ENCODE measurements at regions not wholly inside any gene's neighbourhood (a gene's known extent, or its start where the extent isn't known, plus 50 kb on each side); places are given as distances from the start of the nearest gene placed in this dataset.
"Not testable (repeated sequence)": the region's sequence is repeated elsewhere in the genome, so short reads cannot be mapped to it uniquely, and the experiment has no call there.

- no peaks in the 10 kb centered on the region for H3K9me3 ChIP-seq (ENCODE audit: severe bottlenecking)
- H3K27me3 ChIP-seq (ENCODE audit: insufficient read depth, poor library complexity, severe bottlenecking), result no peaks in the 10 kb centered on the region
- TF ChIP-seq CTCF (IDR thresholded peaks at IDR 0.05; ENCODE audit: poor library complexity, severe bottlenecking), result no peak
- H3K4me1 ChIP-seq (ENCODE audit: insufficient read depth, poor library complexity, severe bottlenecking), result peaks cover 3% of the 10 kb centered on the region
- H3K36me3 ChIP-seq (ENCODE audit: low read depth), result no peaks in the 10 kb centered on the region
- no peak overlapping the region for H3K4me3 ChIP-seq (ENCODE audit: severe bottlenecking)
- no peak for DNase-seq (ENCODE audit: low spot score)
- ATAC-seq (ENCODE audit: low read depth), result no peak
- H3K27ac ChIP-seq (ENCODE audit: poor library complexity, severe bottlenecking), result no peak overlapping the region
These were observed 161.2 kb upstream of the KCNH8 start for GRCh38 chr3:18987070-18987469.

GRCh38 chr3:18982920-18983319 is 165.4 kb upstream of the KCNH8 start:
- Histone ChIP-seq H3K27ac (ENCODE audit: poor library complexity, severe bottlenecking) (no peak overlapping the region), H3K4me1 (ENCODE audit: insufficient read depth, poor library complexity, severe bottlenecking) (no peaks in the 10 kb centered on the region), H3K36me3 (ENCODE audit: low read depth) (no peaks in the 10 kb centered on the region), H3K27me3 (ENCODE audit: insufficient read depth, poor library complexity, severe bottlenecking) (no peaks in the 10 kb centered on the region), H3K9me3 (ENCODE audit: severe bottlenecking) (no peaks in the 10 kb centered on the region), H3K4me3 (ENCODE audit: severe bottlenecking) (no peak overlapping the region)
- no peak for ATAC-seq (ENCODE audit: low read depth)
- TF ChIP-seq CTCF (IDR thresholded peaks at IDR 0.05; ENCODE audit: poor library complexity, severe bottlenecking), result no peak
- DNase-seq (ENCODE audit: low spot score), result no peak

DNA sequence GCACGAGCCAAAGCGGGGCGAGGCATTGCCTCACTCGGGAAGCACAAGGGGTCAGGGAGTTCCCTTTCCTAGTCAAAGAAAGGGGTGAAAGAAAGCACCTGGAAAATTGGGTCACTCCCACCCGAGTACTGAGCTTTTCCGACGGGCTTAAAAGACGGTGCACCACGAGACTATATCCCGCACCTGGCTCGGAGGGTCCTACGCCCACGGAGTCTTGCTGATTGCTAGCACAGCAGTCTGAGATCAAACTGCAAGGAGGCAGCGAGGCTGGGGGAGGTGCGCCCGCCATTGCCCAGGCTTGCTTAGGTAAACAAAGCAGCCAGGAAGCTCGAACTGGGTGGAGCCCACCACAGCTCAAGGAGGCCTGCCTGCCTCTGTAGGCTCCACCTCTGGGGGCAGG is 172.2 kb upstream of the KCNH8 start:
- not testable (repeated sequence) for ATAC-seq (ENCODE audit: low read depth); DNase-seq (ENCODE audit: low spot score)

DNA sequence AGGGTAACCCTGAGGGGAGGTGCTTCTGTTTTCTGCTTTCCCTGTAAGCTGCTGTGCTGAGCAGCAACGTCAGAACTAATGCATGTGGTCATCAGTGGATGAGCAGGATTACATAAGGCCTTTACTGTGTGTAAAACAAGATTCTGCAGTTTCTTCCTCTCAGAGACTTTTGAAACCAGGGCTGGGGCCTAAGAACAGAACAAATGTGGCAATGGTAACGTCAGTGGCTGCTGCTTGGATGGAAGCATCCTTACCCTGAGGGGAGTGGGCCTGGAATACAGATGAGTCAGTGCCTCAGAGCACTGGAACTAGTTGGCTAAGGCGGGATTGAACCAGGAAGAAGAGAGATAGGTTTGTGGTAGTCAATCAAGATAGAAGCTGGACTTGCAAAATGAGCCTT is 180.2 kb upstream of the KCNH8 start:
- H3K9me3 ChIP-seq (ENCODE audit: severe bottlenecking), result peaks cover 2% of the 10 kb centered on the region
- no peaks in the 10 kb centered on the region for H3K4me1 ChIP-seq (ENCODE audit: insufficient read depth, poor library complexity, severe bottlenecking)
- H3K4me3 ChIP-seq (ENCODE audit: severe bottlenecking), result no peak overlapping the region
- TF ChIP-seq CTCF (IDR thresholded peaks at IDR 0.05; ENCODE audit: poor library complexity, severe bottlenecking), result no peak
- DNase-seq (ENCODE audit: low spot score) (no peak), ATAC-seq (ENCODE audit: low read depth) (no peak; the same call in 2 of the 3 replicates)
- no peaks in the 10 kb centered on the region for H3K36me3 ChIP-seq (ENCODE audit: low read depth)
- H3K27ac ChIP-seq (ENCODE audit: poor library complexity, severe bottlenecking), result no peak overlapping the region
- H3K27me3 ChIP-seq (ENCODE audit: insufficient read depth, poor library complexity, severe bottlenecking), result no peaks in the 10 kb centered on the region

More for the DNA sequence above, 172.2 kb upstream of the KCNH8 start:
- H3K36me3 ChIP-seq (ENCODE audit: low read depth); H3K27me3 ChIP-seq (ENCODE audit: insufficient read depth, poor library complexity, severe bottlenecking); H3K9me3 ChIP-seq (ENCODE audit: severe bottlenecking); H3K4me1 ChIP-seq (ENCODE audit: insufficient read depth, poor library complexity, severe bottlenecking); H3K4me3 ChIP-seq (ENCODE audit: severe bottlenecking); H3K27ac ChIP-seq (ENCODE audit: poor library complexity, severe bottlenecking): not testable (repeated sequence)

DNA sequence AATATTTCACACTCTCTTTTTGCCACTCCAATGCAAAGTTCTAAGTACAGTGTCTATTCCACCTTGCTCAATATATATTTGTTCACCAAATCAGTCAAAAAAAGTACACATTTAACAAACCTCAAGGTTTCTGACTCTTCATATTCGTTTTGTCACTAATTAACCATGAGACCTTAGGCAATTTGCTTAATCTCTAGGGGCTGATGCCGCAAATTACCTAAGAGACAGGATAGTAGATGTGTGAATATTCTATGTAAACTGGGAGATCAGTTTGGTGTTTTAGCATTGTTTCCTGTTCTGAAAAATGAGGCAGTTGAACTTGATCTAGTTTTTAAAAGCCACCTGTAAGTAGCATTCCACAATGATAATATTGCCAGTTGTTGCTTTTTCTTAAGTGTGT is 182.5 kb upstream of the KCNH8 start:
- no peaks in the 10 kb centered on the region for H3K36me3 ChIP-seq (ENCODE audit: low read depth)
- no peak for DNase-seq (ENCODE audit: low spot score)
- H3K4me1 ChIP-seq (ENCODE audit: insufficient read depth, poor library complexity, severe bottlenecking), result no peaks in the 10 kb centered on the region
- no peak overlapping the region for H3K27ac ChIP-seq (ENCODE audit: poor library complexity, severe bottlenecking)
- no peak for TF ChIP-seq CTCF (IDR thresholded peaks at IDR 0.05; ENCODE audit: poor library complexity, severe bottlenecking)
- no peaks in the 10 kb centered on the region for H3K27me3 ChIP-seq (ENCODE audit: insufficient read depth, poor library complexity, severe bottlenecking)
- no peak for ATAC-seq (ENCODE audit: low read depth)
- H3K4me3 ChIP-seq (ENCODE audit: severe bottlenecking), result no peak overlapping the region
- peaks cover 2% of the 10 kb centered on the region for H3K9me3 ChIP-seq (ENCODE audit: severe bottlenecking)

All from RWPE2 (cell line).